ENCODE measurements at regions not wholly inside any gene's neighbourhood (a gene's known extent, or its start where the extent isn't known, plus 50 kb on each side); places are given as distances from the start of the nearest gene placed in this dataset.
"Not testable (repeated sequence)": the region's sequence is repeated elsewhere in the genome, so short reads cannot be mapped to it uniquely, and the experiment has no call there.

DNA sequence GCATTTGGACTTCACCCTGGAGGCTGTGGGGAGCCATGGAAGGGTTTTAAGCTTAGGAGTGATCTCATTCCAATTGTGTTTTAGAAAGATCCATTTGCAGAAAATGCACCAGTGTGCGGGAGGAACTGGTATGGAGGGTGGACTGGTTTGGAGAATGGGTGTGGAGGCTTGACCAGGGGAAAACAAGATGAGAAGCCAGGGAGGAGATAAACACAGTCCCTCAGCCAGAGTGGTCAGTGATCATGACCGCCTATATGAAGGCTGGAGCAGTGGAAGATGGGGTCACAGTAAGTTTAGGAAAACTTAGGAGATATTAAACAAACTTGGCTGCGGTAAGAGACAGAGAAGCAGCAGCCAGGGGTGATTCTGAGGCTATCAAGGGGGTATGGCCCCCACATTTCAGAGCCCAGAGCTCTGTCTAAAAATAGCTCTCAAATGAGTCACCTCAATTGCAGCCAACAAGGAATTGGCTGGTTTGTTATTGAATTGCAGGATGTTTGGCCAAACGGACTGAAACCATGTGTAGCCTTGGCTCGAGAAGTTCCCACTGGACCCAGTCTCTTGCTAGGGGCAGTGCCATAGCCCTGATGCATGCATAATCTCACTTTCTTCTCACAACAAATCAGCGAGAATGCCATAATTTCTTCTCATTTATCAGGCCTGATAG, 159.9 kb upstream of the TOP1 start:
- Histone ChIP-seq H3K9ac (no peak overlapping the region), H3K4me3 (IDR thresholded peaks at IDR 0.05; ENCODE audit: insufficient read depth, low read depth, low read length) (no peak overlapping the region), H3K4me2 (no peak overlapping the region), H3K79me2 (ENCODE audit: insufficient read depth, low read depth) (no peaks in the 10 kb centered on the region), H3K27me3 (ENCODE audit: insufficient read depth, low read depth) (no peaks in the 10 kb centered on the region), H3K27ac (no peak overlapping the region), H4K20me1 (ENCODE audit: insufficient read depth) (no peaks in the 10 kb centered on the region), H3K36me3 (ENCODE audit: insufficient read depth) (no peaks in the 10 kb centered on the region), H2AFZ (ENCODE audit: low read depth) (no peak overlapping the region), H3K4me1 (ENCODE audit: low read depth, poor library complexity, severe bottlenecking) (no peaks in the 10 kb centered on the region)
- no peak for TF ChIP-seq CTCF (conservative IDR thresholded peaks at IDR 0.05; ENCODE audit: low read depth, low read length)

GRCh38 chr20:40869218-40870147, 159.1 kb upstream of the TOP1 start:
- H2AFZ ChIP-seq (ENCODE audit: low read depth): no peak overlapping the region
- no peaks in the 10 kb centered on the region for H4K20me1 ChIP-seq (ENCODE audit: insufficient read depth)

DNA sequence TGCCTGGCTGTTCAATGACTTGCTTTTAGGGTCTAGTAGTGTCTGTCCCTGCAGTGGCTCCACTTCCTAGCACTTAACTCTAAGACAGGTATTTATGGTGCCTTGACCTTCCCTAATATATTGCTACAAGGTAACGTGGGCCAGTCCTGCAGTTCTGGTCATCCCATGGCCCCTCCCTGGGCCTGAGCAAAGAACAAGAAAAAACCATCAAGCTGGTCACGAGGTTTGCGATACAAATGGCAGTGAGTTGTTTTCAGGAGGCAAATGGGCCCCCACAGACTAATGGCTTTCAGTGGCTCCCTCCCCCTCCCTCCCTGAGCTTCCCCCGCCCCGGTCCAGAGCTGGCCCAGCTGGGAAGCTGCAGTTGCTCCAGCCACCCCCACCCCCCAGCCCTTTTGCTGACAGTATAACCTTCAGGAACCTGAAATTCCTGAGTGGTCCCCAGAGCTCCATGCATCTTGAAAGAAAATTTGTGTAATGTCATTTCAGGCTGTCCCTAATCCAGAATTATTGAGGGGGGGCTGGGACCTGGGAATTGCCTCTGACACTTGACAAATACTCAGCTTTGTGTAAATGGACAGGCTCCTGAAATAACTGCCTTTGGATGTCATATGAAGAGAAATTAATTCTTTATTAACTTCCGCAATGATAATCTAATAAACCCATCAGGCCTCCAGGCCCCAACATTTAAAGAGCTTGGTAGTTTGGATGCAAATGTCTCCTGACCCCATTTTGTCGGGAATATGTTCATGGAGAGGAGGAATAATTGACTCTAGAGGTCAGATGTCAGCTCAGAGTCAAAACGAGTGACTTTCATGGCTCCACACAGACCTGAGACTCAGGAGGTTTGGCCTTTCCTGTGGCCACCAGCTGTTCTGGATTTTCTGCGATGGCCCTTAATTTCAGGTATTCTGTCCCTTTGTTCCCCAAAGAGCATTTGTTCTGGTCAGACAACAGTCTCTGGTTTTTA, 153.2 kb upstream of the TOP1 start:
- Histone ChIP-seq H3K27ac (no peak overlapping the region), H3K4me1 (ENCODE audit: low read depth, poor library complexity, severe bottlenecking) (no peaks in the 10 kb centered on the region), H3K4me2 (no peak overlapping the region), H3K9ac (no peak overlapping the region), H3K36me3 (ENCODE audit: insufficient read depth) (no peaks in the 10 kb centered on the region; the same call in 1 of the 2 replicates), H4K20me1 (ENCODE audit: insufficient read depth) (no peaks in the 10 kb centered on the region), H3K27me3 (ENCODE audit: insufficient read depth, low read depth) (no peaks in the 10 kb centered on the region), H3K79me2 (ENCODE audit: insufficient read depth, low read depth) (no peaks in the 10 kb centered on the region), H2AFZ (ENCODE audit: low read depth) (no peak overlapping the region), H3K4me3 (IDR thresholded peaks at IDR 0.05; ENCODE audit: insufficient read depth, low read depth, low read length) (no peak overlapping the region)
- TF ChIP-seq CTCF (conservative IDR thresholded peaks at IDR 0.05; ENCODE audit: low read depth, low read length): no peak

More at GRCh38 chr20:40869218-40870147, 159.1 kb upstream of the TOP1 start:
- no peak for TF ChIP-seq CTCF (conservative IDR thresholded peaks at IDR 0.05; ENCODE audit: low read depth, low read length)
- Histone ChIP-seq H3K4me1 (ENCODE audit: low read depth, poor library complexity, severe bottlenecking) (no peaks in the 10 kb centered on the region), H3K27me3 (ENCODE audit: insufficient read depth, low read depth) (no peaks in the 10 kb centered on the region), H3K4me2 (no peak overlapping the region), H3K36me3 (ENCODE audit: insufficient read depth) (no peaks in the 10 kb centered on the region), H3K9ac (no peak overlapping the region), H3K27ac (no peak overlapping the region), H3K79me2 (ENCODE audit: insufficient read depth, low read depth) (no peaks in the 10 kb centered on the region), H3K4me3 (IDR thresholded peaks at IDR 0.05; ENCODE audit: insufficient read depth, low read depth, low read length) (no peak overlapping the region)

GRCh38 chr20:40878099-40878498, 150.5 kb upstream of the TOP1 start:
- H3K79me2 ChIP-seq (ENCODE audit: insufficient read depth, low read depth); H3K36me3 ChIP-seq (ENCODE audit: insufficient read depth); H3K4me3 ChIP-seq (IDR thresholded peaks at IDR 0.05; ENCODE audit: insufficient read depth, low read depth, low read length); H3K4me2 ChIP-seq; H3K9ac ChIP-seq; H3K27me3 ChIP-seq (ENCODE audit: insufficient read depth, low read depth); H3K4me1 ChIP-seq (ENCODE audit: low read depth, poor library complexity, severe bottlenecking); H3K27ac ChIP-seq; H2AFZ ChIP-seq (ENCODE audit: low read depth); H4K20me1 ChIP-seq (ENCODE audit: insufficient read depth): not testable (repeated sequence)
